ENCODE measurements at regions not wholly inside any gene's neighbourhood (a gene's known extent, or its start where the extent isn't known, plus 50 kb on each side); places are given as distances from the start of the nearest gene placed in this dataset.

DNA sequence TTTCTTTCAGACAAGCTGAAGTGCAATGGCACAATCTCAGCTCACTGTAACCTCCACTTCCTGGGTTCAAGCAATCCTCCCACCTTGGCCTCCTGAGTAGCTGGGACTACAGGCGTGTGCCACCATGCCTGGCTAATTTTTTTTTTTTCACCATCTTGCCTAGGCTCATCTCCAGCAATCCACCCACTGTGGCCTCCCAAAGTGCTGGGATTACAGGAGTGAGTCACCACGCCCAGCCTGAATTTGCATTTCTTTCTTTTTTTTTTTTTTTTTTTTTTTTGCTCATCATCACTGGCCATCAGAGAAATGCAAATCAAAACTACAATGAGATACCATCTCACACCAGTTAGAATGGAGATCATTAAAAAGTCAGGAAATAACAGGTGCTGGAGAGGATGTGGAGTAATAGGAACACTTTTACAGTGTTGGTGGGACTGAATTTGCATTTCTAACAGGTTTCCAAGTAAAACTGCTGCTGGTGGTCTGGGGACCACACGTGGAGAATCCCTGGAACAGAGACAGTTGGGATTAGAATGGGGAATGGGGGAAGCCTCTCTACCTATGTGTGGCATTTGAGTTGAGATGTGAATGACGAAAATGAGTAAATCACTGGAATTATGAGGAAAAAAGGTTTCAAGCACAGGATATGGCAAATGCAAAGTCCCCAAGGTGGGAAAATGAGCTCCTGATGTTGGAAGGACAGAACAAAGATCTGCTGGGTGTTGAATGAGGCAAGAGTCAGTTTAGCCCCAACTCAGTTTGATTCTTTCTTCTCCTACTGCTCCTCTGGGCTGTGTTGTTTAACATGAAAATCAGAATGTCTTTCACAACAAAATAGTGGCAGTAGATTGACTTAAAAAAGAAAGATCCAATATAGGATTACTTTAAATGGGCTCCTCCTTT lies 88.8 kb upstream of the MAP4K4 start:
- TF ChIP-seq, protein P1, sequence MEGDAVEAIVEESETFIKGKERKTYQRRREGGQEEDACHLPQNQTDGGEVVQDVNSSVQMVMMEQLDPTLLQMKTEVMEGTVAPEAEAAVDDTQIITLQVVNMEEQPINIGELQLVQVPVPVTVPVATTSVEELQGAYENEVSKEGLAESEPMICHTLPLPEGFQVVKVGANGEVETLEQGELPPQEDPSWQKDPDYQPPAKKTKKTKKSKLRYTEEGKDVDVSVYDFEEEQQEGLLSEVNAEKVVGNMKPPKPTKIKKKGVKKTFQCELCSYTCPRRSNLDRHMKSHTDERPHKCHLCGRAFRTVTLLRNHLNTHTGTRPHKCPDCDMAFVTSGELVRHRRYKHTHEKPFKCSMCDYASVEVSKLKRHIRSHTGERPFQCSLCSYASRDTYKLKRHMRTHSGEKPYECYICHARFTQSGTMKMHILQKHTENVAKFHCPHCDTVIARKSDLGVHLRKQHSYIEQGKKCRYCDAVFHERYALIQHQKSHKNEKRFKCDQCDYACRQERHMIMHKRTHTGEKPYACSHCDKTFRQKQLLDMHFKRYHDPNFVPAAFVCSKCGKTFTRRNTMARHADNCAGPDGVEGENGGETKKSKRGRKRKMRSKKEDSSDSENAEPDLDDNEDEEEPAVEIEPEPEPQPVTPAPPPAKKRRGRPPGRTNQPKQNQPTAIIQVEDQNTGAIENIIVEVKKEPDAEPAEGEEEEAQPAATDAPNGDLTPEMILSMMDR (conservative IDR thresholded peaks at IDR 0.05 in 1 of 2, IDR thresholded peaks at IDR 0.05 in 1 of 2; ENCODE audit: low read depth in 1 of 2, low read length in 2 of 2), result no peak
- TF ChIP-seq EZH2 (IDR thresholded peaks at IDR 0.05; ENCODE audit: low read length, missing control alignments), result no peak

Measured in fibroblast of lung (primary cell).